ENCODE measurements at regions not wholly inside any gene's neighbourhood (a gene's known extent, or its start where the extent isn't known, plus 50 kb on each side); places are given as distances from the start of the nearest gene placed in this dataset.

DNA sequence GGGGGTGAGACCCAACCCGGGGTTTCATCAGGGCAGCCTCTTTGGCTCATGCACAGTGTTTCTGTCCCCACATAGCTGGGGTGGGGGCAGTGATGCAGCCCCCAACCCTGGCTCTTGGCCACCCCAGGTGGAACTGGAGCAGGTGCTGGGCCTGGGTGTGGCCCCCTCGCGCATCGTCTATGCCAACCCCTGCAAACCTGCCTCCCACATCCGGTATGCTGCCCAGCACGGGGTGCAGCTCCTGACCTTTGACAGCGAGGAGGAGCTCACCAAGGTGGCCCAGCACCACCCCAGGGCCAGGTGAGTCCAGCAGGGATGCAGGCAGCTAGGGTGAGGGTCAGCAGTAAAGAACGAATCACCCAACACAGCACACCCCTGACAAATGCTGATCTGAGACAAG is 72.3 kb upstream of the TINAGL1 start:
- TF ChIP-seq CTCF (IDR thresholded peaks at IDR 0.05; ENCODE audit: low read depth, low read length), result no peak
- no peaks in the 10 kb centered on the region for H3K27me3 ChIP-seq (ENCODE audit: insufficient read depth, low read depth, severe bottlenecking)

DNA sequence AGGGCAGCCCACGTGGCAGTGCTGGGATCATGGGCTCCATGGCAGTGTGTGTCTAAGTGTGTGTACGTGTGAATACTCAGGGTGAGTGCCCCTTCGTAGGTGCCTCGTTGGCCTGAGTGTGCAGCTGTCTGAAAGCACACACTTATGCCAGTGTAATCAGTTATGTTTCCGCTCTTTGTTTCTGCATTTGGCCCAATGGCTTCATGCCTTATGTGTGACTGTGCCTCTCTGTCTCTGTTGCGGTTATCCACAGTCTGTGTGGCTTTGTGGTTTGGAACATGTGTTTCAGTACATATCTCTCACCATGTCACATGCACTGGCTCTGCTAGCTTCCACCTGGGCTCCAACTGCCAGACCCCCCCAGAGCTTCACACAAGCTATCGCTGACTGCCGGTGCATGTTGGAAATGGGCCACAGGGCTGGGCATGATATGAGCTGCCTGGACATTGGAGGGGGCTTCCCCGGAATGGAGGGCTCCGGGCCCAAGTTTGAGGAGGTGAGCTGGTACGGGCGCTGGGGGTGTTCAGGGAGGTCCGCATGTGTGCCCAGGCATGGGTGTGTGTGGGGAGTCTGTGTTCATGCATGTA is 70.3 kb upstream of the TINAGL1 start:
- Histone ChIP-seq H3K36me3 (no peaks in the 10 kb centered on the region), H3K9me3 (ENCODE audit: severe bottlenecking) (no peaks in the 10 kb centered on the region), H3K27ac (no peak overlapping the region), H3K4me3 (ENCODE audit: low read depth, low read length) (no peak overlapping the region), H3K27me3 (ENCODE audit: insufficient read depth, low read depth, severe bottlenecking) (no peaks in the 10 kb centered on the region)
- no peak for TF ChIP-seq CTCF (IDR thresholded peaks at IDR 0.05; ENCODE audit: low read depth, low read length)
- no peak for DNase-seq

More for the DNA sequence above, 72.3 kb upstream of the TINAGL1 start:
- Histone ChIP-seq H3K4me3 (ENCODE audit: low read depth, low read length) (no peak overlapping the region), H3K9me3 (ENCODE audit: severe bottlenecking) (no peaks in the 10 kb centered on the region), H3K36me3 (no peaks in the 10 kb centered on the region), H3K27ac (no peak overlapping the region)
- DNase-seq, result no peak

GRCh38 chr1:31507221-31507620 is 69.1 kb upstream of the TINAGL1 start:
- TF ChIP-seq CTCF (IDR thresholded peaks at IDR 0.05; ENCODE audit: low read depth, low read length), result no peak
- Histone ChIP-seq H3K4me3 (ENCODE audit: low read depth, low read length) (no peak overlapping the region), H3K36me3 (no peaks in the 10 kb centered on the region), H3K27ac (no peak overlapping the region), H3K27me3 (ENCODE audit: insufficient read depth, low read depth, severe bottlenecking) (no peaks in the 10 kb centered on the region), H3K9me3 (ENCODE audit: severe bottlenecking) (no peaks in the 10 kb centered on the region)
- no peak for DNase-seq

DNA sequence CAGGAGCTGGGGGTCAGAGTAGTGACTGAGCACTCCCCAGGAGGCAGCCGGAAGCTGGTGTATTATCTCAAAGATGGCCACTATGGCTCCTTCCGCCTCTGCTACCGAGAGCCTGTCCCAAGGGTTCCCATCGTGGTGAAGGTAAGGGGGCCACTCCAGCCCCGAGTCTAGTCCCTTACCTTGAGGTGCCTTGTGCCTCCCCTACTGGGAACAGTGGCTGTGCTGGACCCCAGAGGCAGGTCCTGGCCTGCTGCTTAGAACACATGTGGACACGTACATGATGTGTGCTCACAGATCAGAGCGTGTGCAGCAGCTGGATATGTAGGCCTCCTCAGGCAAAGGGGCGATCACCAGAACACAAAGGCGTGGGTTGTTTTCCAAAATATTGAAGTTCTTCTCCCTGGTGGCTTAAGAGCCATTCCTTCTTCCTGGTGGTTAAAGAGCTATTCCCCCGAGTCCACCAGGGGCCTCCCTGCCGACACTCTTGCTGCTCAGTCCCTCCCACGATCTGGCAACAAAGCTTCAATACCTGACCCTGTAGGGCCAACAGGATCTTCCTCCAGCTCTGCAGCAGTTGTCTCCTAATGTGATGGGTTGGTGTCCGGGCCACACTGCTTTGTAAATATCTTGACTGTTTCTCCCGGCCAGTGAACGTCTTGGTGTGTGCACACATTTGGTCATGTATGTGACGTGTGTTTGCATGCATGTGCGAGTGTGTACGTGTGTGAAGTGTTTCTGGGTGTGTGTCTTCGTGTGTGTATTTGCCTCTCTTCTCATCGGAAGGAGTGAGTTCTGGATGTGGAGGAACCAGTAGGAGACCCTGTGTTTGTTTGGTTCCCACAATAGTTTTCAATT is 68.4 kb upstream of the TINAGL1 start:
- no peak for TF ChIP-seq CTCF (IDR thresholded peaks at IDR 0.05; ENCODE audit: low read depth, low read length)
- Histone ChIP-seq H3K4me3 (ENCODE audit: low read depth, low read length) (no peak overlapping the region), H3K9me3 (ENCODE audit: severe bottlenecking) (no peaks in the 10 kb centered on the region), H3K36me3 (no peaks in the 10 kb centered on the region), H3K27ac (no peak overlapping the region), H3K27me3 (ENCODE audit: insufficient read depth, low read depth, severe bottlenecking) (no peaks in the 10 kb centered on the region)
- no peak for DNase-seq

- no peak overlapping the region for H3K4me3 ChIP-seq (ENCODE audit: low read depth, low read length)
- DNase-seq, result no peak
- TF ChIP-seq CTCF (IDR thresholded peaks at IDR 0.05; ENCODE audit: low read depth, low read length), result no peak
- no peaks in the 10 kb centered on the region for H3K27me3 ChIP-seq (ENCODE audit: insufficient read depth, low read depth, severe bottlenecking)
- peaks cover 2% of the 10 kb centered on the region for H3K9me3 ChIP-seq (ENCODE audit: severe bottlenecking)
- H3K27ac ChIP-seq, result no peak overlapping the region
- no peaks in the 10 kb centered on the region for H3K36me3 ChIP-seq
Observed at GRCh38 chr1:31509124-31510072, 66.9 kb upstream of the TINAGL1 start.

All from WERI-Rb-1 (cell line).